NCI-H460 (cell line): ENCODE measurements at regions not wholly inside any gene's neighbourhood (a gene's known extent, or its start where the extent isn't known, plus 50 kb on each side); places are given as distances from the start of the nearest gene placed in this dataset.

Experiments
- DNase-seq: peaks from one replicate; pipeline ENCODE4 v3.0.0-alpha.2; 2016; ENCODE audit warnings: low read depth; ENCODE audit errors: extremely low read depth

DNA sequence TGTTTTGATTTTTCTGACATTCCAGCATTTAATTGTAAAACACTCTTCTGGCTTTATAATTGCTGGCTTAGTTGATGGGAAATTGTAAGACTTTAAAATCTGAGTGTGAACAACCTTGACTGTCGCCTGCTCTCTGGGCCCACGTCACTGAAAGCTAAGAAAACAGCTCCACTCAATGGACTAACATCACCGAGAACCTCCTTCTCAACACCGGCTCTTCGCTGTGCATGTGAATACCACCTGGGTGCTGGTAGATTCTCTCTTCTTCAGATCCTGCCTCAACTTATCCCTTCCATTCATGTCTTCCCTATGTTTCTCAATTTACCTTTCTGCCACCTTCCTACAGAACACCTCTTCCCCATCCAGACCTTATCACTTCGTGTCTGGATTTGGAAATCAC, 523.1 kb upstream of the ID2 start:
- no peak for DNase-seq

- DNase-seq, result no peak
Observed at GRCh38 chr2:8159211-8159965, 522.5 kb upstream of the ID2 start.

DNA sequence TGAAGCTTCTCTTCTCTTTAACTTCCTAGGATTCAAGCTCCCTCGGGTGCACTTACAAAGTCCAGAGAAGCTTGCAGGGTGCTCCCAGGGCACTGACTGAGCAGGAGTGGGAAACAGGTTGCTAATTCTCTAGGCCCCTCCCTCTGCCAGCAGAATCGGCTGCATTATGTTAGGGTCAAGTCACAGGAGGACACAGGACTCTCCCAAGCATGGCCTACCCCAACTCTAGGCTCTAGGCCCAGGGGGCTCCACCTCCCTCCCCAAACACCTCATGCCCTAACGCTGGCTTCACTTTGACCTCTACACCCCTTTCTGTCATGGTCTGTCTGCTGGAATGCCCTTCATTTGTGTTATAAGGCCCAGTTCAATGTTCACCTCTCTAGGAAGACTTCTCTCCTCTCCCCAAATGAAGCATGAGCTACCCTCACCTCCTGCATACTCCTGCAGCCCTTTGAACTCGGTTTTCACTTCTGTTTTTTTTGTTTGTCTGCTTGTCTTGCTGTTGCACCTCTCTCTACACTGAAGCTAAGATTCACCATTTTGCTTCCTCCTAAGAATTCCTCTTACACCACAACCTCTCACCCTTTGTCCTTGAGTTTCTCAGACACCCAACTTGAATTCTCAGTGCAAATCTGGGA, 521.8 kb upstream of the ID2 start:
- no peak for DNase-seq

DNA sequence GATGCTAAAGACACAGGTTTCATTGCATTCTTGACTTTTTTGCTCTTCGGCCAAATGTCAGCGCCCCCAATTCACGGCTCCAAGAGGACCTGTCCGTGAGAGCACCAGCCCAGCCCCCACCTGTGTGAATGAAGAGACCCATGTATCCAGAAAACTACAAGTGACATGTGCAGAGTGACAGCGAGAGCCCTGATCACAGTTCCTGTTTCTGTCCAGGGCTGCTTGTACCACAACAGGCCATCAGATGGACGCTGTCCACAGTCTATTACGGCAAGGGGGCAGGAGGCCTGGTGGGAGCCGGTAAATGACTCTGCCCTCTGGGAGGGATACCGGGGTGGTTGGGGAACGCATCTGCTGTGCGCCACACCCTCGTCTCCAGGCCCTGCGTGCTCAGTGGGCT, 520.9 kb upstream of the ID2 start:
- no peak for DNase-seq

GRCh38 chr2:8162552-8162951, 519.3 kb upstream of the ID2 start:
- DNase-seq, result no peak

DNA sequence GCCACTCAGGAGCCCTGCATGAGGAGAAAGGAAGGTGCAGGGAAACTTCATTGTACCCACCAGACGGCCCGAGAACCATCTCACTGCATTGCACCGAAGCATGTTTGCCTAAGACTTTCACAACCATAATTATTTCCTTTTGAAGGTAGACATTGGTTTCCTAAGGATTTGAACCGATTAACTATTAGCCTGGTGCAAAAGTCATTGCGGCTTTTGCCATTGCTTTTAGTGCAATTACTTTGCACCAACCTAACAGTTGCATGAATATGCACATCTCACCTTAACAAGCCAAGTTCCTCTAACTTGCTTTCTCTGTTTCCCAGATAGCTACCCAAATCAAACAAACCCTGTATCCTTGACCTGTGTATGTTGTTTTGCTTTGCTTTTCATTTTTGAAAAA, 516.3 kb upstream of the ID2 start:
- DNase-seq, result no peak

GRCh38 chr2:8168022-8168717, 513.7 kb upstream of the ID2 start:
- DNase-seq, result no peak

GRCh38 chr2:8168876-8169424, 512.9 kb upstream of the ID2 start:
- DNase-seq, result no peak

DNA sequence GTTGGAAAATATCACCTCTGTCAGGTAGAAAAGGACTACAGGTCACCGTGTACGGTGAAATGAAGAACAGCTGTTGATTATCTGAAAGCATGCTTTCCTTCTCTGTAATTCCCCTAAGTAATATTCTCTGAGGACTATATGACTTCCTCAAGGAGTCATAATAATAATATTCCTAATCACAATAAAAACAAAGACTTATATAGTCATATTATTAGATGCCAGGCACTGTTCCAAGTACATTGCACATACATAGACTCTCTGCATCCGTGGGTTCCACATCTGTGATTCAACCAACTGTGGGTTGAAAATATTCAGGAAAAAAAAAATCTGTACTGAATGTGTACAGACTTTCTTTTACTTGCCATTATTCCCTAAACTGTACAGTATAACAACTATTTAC, 512.4 kb upstream of the ID2 start:
- DNase-seq, result no peak

DNA sequence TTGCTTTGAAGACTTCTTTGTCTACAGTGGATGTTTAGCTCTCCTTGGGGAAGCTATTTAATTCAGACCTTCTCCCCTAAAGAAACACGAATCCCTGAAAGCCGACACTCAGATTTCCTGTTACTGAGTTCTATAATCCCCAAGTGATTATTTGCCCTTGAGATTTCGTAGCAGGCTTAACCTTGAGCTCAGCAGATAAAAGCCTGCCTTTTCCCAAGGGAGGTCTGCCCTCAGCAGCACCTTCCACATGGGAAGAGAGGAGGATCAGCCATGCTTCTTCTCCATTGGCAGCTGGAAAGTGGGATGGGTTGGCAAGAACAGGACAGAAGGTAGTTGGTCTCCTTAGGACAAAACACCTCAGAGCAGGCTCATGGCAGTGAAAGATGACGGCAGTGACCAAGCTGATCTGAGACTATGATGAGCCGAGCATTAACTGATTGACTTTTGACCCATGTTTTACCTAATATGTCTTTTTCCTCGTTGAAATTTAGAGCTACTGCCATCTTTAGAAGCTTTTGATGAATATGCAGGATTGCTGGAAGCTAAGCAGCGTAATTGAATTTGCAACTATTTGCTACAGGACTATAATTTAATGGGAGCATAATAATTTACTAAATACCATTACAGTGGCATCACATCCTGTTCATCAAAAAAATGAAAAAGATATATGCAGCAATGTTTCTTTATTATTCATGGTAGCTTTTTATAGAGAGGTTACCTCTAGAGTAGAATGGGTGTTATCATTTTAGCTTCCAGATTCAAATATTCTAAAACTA, 511.1 kb upstream of the ID2 start:
- no peak for DNase-seq

GRCh38 chr2:8171608-8172007, 510.2 kb upstream of the ID2 start:
- no peak for DNase-seq

DNA sequence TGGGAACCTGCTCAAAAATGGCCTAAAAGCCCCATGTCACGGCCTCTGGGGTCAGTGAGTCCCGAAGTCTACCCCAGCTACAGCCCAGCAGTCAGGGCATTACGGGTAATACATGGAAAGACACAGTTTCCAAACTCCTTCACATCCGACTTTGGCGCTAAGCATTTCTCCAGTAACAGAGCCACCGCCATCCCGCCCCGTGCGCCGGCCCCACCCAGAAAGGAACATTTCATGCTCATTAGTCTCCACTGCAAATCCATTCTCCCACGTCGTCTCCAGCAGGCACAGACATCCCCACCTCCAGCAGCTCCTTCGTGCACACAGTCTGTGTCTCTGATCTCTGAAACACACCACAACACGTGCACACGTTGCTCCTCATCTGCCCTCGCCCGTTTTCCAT, 509.2 kb upstream of the ID2 start:
- no peak for DNase-seq

GRCh38 chr2:8174641-8175257, 507.1 kb upstream of the ID2 start:
- DNase-seq, result no peak

DNA sequence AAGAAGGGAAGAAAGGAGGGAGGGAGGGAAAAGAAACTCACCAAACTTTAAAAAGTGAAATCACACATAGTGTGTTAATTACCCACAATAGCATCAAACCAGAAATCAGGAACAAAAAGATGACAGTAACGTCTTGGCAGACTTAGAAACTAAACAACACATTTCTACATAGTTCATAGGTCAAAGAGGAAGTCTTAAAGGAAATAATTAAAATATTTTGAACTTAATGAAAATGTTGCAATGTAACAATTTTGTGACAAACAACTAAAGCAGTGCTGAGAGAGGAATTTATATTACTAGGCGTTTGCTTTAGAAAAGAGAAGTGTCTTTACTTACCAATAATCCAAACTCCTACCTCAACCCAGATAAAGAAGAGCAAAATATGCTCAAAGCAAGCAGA, 505.0 kb upstream of the ID2 start:
- DNase-seq, result no peak

GRCh38 chr2:8177566-8177965, 504.3 kb upstream of the ID2 start:
- DNase-seq, result no peak

DNA sequence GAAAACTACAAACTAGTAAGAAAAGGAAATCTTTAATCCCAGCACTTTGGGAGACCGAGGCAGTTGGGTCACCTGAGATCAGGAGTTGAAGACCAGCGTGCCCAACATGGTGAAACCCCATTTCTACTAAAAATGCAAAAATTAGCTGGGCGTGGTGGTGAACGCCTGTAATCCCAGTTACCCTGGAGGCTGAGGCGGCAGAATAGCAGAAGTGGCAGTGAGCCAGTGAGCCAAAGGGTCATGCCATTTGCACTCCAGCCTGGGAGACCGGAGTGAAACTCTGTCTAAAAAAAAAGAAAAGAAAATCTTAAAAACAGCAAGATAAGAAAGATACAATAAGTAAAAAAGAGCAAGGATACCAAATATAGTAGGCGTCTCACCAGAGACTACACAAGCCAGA, 502.9 kb upstream of the ID2 start:
- DNase-seq, result no peak

- no peak for DNase-seq
Observed at GRCh38 chr2:8189316-8189715, 492.5 kb upstream of the ID2 start.

- no peak for DNase-seq
Observed at GRCh38 chr2:8190279-8190678, 491.6 kb upstream of the ID2 start.

- DNase-seq, result no peak
Observed at GRCh38 chr2:8191427-8191826, 490.4 kb upstream of the ID2 start.

- no peak for DNase-seq
Observed at GRCh38 chr2:8193146-8193545, 488.7 kb upstream of the ID2 start.
